CD4-positive, CD25-positive, alpha-beta regulatory T cell (primary cell): ENCODE measurements at regions not wholly inside any gene's neighbourhood (a gene's known extent, or its start where the extent isn't known, plus 50 kb on each side); places are given as distances from the start of the nearest gene placed in this dataset.

Experiments
- ATAC-seq, 2 donors: fragments of 150-1000 bp; cut with Tn5 transposase; one replicate each; pipeline ENCODE4 v1.10.0; 2021; ENCODE audit warnings: low read depth in 2 of 2, moderate number of reproducible peaks in 2 of 2, moderate library complexity in 1 of 2
- DNase-seq, 3 donors: peaks; one replicate each; pipeline versions ENCODE4 v3.0.0 to v3.0.0-alpha.2; 2012 to 2022; ENCODE audit warnings: mixed read lengths in 1 of 3
- H3K27ac ChIP-seq: one replicate; pipeline ENCODE4 v1.7.0; 2013; ENCODE audit warnings: mild to moderate bottlenecking, low read length; ENCODE audit not compliant: insufficient read depth, poor library complexity, severe bottlenecking
- H3K27me3 ChIP-seq: one replicate; pipeline ENCODE4 v1.7.0; 2013; ENCODE audit warnings: low read length; ENCODE audit not compliant: control insufficient read depth, insufficient read depth
- H3K36me3 ChIP-seq: one replicate; pipeline ENCODE4 v1.7.0; 2013; ENCODE audit warnings: mild to moderate bottlenecking, low read length, moderate library complexity; ENCODE audit not compliant: control insufficient read depth, insufficient read depth
- H3K4me1 ChIP-seq: 2 replicates; pipeline ENCODE4 v1.7.0; 2013; ENCODE audit warnings: mild to moderate bottlenecking, low read length; ENCODE audit not compliant: insufficient read depth, control insufficient read depth, poor library complexity, severe bottlenecking
- H3K4me3 ChIP-seq: one replicate; pipeline ENCODE4 v1.7.0; 2013; ENCODE audit warnings: low read depth, mild to moderate bottlenecking, low read length, moderate library complexity
- H3K9me3 ChIP-seq, 2 experiments: 1 replicate in 1 of 2; 2 replicates in 1 of 2; pipeline ENCODE4 v1.7.0; 2013; ENCODE audit warnings: low read length in 2 of 2, mild to moderate bottlenecking in 1 of 2, moderate library complexity in 1 of 2; ENCODE audit not compliant: control insufficient read depth in 2 of 2
- H3K27ac Mint-ChIP-seq, 3 donors: one replicate each; pipeline ENCODE4 v1.8.0; 2020 to 2022; ENCODE audit warnings: mild to moderate bottlenecking in 3 of 3, mixed read lengths in 3 of 3, moderate library complexity in 2 of 3
- H3K27me3 Mint-ChIP-seq: one replicate; pipeline ENCODE4 v1.8.0; 2022; ENCODE audit warnings: mild to moderate bottlenecking, mixed read lengths
- H3K36me3 Mint-ChIP-seq: one replicate; pipeline ENCODE4 v1.8.0; 2020; ENCODE audit warnings: mixed read lengths
- H3K4me1 Mint-ChIP-seq, 4 donors: one replicate each; pipeline ENCODE4 v1.8.0; 2020 to 2022; ENCODE audit warnings: mixed read lengths in 4 of 4, mild to moderate bottlenecking in 1 of 4
- H3K4me3 Mint-ChIP-seq, 4 donors: one replicate each; pipeline ENCODE4 v1.8.0; 2020 to 2022; ENCODE audit warnings: mild to moderate bottlenecking in 4 of 4, mixed read lengths in 4 of 4, moderate library complexity in 3 of 4
- H3K9me3 Mint-ChIP-seq, 7 donors: one replicate each; pipeline ENCODE4 v1.8.0; 2020 to 2022; ENCODE audit warnings: mixed read lengths in 7 of 7, mild to moderate bottlenecking in 3 of 7, moderate library complexity in 2 of 7

DNA sequence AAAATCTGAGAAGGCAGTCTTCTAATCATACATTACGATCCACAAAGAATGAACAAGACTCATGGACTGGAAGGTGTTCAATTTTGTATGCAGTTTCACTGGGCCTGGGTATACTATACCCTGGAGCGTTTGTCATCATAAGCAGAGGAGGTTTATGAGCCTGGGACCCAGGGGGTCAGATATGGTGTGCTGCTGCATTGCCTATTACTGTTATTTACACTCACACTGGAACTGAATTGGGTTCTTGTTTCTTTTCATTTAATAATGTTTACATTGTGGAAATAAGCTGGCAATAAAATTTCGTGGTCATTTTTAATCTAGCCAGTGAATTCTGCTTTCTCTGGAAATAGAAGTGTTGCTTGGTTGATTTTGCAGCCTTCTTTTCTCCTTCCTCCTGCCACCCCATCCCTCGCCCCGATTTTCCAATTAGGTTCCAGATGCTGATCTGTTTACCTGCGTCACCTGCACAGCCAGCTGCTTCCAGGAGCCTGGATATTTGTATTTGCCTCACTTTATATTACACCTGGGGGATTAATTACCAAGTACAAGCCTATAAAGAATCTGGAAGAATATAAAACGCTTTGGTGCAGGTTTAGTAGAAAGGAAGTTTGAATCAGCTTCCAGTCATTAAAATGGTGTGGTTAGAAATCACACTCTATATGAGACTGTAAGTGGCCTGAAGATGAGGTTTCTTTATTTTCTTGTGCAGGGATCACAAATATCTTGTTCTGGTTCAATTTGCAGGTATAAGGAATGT is 234.4 kb downstream of the SOCS6 start:
- Histone ChIP-seq H3K36me3 (no peaks in the 10 kb centered on the region), H3K9me3 (no peaks in the 10 kb centered on the region), H3K4me1 (no peaks in the 10 kb centered on the region), H3K27me3 (no peaks in the 10 kb centered on the region), H3K27ac (no peak overlapping the region), H3K4me3 (no peak overlapping the region)
- Mint-ChIP-seq H3K9me3 (peaks cover 0 to 11% (median 1%) of the 10 kb centered on the region in 7 donors), H3K4me1 (no peaks in the 10 kb centered on the region), H3K36me3 (peaks cover 3% of the 10 kb centered on the region), H3K27me3 (no peaks in the 10 kb centered on the region), H3K27ac (no peak overlapping the region), H3K4me3 (no peak overlapping the region)
- DNase-seq (no peak), ATAC-seq (no peak)

GRCh38 chr18:70522183-70522680 is 233.4 kb downstream of the SOCS6 start:
- Histone ChIP-seq H3K9me3 (no peaks in the 10 kb centered on the region), H3K36me3 (no peaks in the 10 kb centered on the region), H3K4me1 (no peaks in the 10 kb centered on the region), H3K27me3 (no peaks in the 10 kb centered on the region), H3K4me3 (no peak overlapping the region), H3K27ac (no peak overlapping the region)
- Mint-ChIP-seq H3K27ac (no peak overlapping the region), H3K27me3 (no peaks in the 10 kb centered on the region), H3K9me3 (peaks cover 0 to 7% (median 1%) of the 10 kb centered on the region in 7 donors), H3K4me1 (no peaks in the 10 kb centered on the region), H3K36me3 (peaks cover 3% of the 10 kb centered on the region), H3K4me3 (no peak overlapping the region)
- DNase-seq (no peak), ATAC-seq (no peak)

DNA sequence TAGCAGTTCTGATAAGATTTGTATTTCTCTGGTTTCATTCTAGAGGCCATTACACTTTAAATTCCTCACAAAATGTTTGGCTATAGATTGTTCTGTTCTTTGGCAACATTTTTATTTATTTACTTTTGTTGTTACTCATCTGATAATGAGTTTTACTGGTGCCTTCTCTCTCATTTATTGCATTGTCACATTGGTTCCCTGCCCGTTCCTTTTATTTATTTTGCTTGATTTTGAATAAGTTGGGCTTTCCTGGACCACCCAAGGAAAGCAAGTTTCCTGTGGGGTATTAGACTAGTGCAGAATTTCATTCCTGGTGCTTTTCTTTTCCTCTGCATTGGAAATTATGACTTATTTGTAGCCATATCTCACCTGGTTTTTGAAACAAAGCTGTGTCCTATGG is 232.0 kb downstream of the SOCS6 start:
- Mint-ChIP-seq H3K36me3 (peaks cover 3% of the 10 kb centered on the region), H3K4me3 (no peak overlapping the region), H3K27me3 (no peaks in the 10 kb centered on the region), H3K9me3 (peaks cover 0 to 1% (median 0%) of the 10 kb centered on the region in 7 donors), H3K4me1 (no peaks in the 10 kb centered on the region), H3K27ac (no peak overlapping the region)
- DNase-seq (no peak), ATAC-seq (no peak)
- Histone ChIP-seq H3K9me3 (no peaks in the 10 kb centered on the region), H3K4me1 (no peaks in the 10 kb centered on the region), H3K4me3 (no peak overlapping the region), H3K36me3 (no peaks in the 10 kb centered on the region), H3K27ac (no peak overlapping the region), H3K27me3 (no peaks in the 10 kb centered on the region)

DNA sequence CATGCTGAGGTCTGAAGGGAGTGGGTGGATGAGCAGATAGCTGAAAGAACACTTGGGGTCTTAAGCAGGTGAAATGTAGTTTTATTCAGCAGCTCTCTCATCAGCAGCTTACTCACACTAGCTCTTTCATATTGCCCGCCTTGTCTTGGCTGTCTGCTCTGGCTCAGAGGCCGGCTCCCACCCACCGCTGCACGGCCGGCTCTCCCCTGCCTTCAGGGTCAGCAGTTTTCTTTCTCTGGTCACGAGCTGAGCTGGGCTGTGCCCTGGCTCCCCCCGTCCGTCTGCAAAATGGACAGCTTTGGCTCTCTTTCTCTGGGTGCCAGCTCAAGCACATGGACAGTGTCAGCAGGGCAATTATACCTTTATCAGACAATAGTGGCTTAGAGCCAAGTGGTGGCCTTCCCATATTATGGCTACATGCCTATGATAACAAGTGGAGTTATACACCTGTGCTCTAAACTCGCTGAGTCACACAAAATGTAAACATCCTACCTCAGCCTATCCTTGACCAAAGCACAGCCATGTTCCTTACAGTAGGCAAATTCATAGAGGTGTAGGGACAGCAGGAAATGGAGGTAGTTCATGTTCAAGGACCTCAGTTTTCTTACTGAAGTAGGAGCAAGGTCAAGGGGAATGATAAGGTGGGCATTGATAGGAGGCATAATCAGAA is 224.8 kb downstream of the SOCS6 start:
- Histone ChIP-seq H3K27me3 (peaks cover 3% of the 10 kb centered on the region), H3K36me3 (no peaks in the 10 kb centered on the region), H3K4me3 (no peak overlapping the region), H3K9me3 (no peaks in the 10 kb centered on the region), H3K4me1 (no peaks in the 10 kb centered on the region), H3K27ac (no peak overlapping the region)
- DNase-seq (no peak), ATAC-seq (no peak)
- H3K27ac Mint-ChIP-seq, result no peak overlapping the region
- H3K27me3 Mint-ChIP-seq, result no peaks in the 10 kb centered on the region
- no peak overlapping the region for H3K4me3 Mint-ChIP-seq
- H3K36me3 Mint-ChIP-seq, result no peaks in the 10 kb centered on the region
- H3K9me3 Mint-ChIP-seq, result peaks cover 0 to 6% (median 0%) of the 10 kb centered on the region in 7 donors
- no peaks in the 10 kb centered on the region for H3K4me1 Mint-ChIP-seq

GRCh38 chr18:70507970-70508369 is 219.1 kb downstream of the SOCS6 start:
- Histone ChIP-seq H3K27me3 (peaks cover 3% of the 10 kb centered on the region), H3K27ac (no peak overlapping the region), H3K4me3 (no peak overlapping the region), H3K36me3 (no peaks in the 10 kb centered on the region), H3K4me1 (no peaks in the 10 kb centered on the region), H3K9me3 (no peaks in the 10 kb centered on the region)
- ATAC-seq (no peak), DNase-seq (no peak)
- Mint-ChIP-seq H3K27ac (no peak overlapping the region), H3K4me1 (no peaks in the 10 kb centered on the region), H3K4me3 (no peak overlapping the region), H3K27me3 (no peaks in the 10 kb centered on the region), H3K36me3 (no peaks in the 10 kb centered on the region), H3K9me3 (peaks cover 0 to 6% (median 0%) of the 10 kb centered on the region in 7 donors)

DNA sequence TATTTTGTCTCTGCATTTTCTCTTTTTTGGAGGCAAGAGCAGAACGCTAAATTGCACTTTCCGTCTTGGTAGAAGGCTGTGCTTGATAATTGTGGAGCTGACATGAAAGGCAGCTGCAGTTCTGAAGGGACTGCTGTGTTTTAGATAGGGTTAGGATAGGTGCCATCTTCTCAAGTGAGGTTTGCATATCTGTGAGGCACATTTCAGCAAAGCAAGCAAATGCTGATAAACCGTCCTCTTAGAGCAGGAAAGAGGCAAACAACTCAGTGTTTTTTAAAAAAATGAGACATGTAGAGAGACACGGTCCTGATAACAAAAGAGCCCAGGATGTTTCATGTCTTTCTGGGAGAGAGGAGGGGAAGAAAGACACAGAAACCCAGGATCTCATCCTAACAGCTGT is 217.7 kb downstream of the SOCS6 start:
- no peaks in the 10 kb centered on the region for H3K9me3 ChIP-seq
- no peak for ATAC-seq
- H3K27me3 ChIP-seq, result peaks cover 3% of the 10 kb centered on the region
- H3K27me3 Mint-ChIP-seq, result no peaks in the 10 kb centered on the region
- H3K9me3 Mint-ChIP-seq, result peaks cover 0 to 1% (median 0%) of the 10 kb centered on the region in 7 donors
- H3K4me1 Mint-ChIP-seq, result no peaks in the 10 kb centered on the region
- DNase-seq, result no peak
- H3K27ac ChIP-seq, result no peak overlapping the region
- no peaks in the 10 kb centered on the region for H3K36me3 Mint-ChIP-seq
- H3K36me3 ChIP-seq, result no peaks in the 10 kb centered on the region
- no peak overlapping the region for H3K27ac Mint-ChIP-seq
- H3K4me3 ChIP-seq, result no peak overlapping the region
- H3K4me1 ChIP-seq, result no peaks in the 10 kb centered on the region
- no peak overlapping the region for H3K4me3 Mint-ChIP-seq

DNA sequence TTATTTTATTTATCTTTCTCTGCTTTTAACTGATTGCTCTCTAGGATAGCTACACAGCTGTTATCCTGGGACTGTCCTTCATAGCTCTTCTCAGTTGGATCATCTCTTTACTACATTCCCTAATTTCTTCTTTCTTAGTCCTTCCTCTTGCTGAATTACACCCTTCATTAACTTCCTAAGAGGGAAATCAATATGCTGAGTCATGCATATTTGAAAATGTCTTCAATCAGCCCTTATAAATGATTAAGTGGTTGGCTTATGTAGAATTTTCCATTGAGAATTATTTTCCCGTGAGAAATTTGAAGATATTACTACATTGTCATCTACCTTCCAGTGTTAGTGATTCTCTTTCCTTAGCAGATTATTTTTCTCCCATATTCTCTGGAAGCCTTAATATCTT is 214.2 kb downstream of the SOCS6 start:
- no peak for DNase-seq
- ATAC-seq, result no peak
- H3K9me3 ChIP-seq, result no peaks in the 10 kb centered on the region
- Mint-ChIP-seq H3K27ac (no peak overlapping the region), H3K4me3 (no peak overlapping the region), H3K36me3 (no peaks in the 10 kb centered on the region), H3K27me3 (no peaks in the 10 kb centered on the region), H3K9me3 (peaks cover 0 to 1% (median 0%) of the 10 kb centered on the region in 7 donors), H3K4me1 (no peaks in the 10 kb centered on the region)
- H3K27ac ChIP-seq, result no peak overlapping the region
- no peak overlapping the region for H3K4me3 ChIP-seq
- H3K4me1 ChIP-seq, result no peaks in the 10 kb centered on the region
- H3K36me3 ChIP-seq, result no peaks in the 10 kb centered on the region
- H3K27me3 ChIP-seq, result no peaks in the 10 kb centered on the region

DNA sequence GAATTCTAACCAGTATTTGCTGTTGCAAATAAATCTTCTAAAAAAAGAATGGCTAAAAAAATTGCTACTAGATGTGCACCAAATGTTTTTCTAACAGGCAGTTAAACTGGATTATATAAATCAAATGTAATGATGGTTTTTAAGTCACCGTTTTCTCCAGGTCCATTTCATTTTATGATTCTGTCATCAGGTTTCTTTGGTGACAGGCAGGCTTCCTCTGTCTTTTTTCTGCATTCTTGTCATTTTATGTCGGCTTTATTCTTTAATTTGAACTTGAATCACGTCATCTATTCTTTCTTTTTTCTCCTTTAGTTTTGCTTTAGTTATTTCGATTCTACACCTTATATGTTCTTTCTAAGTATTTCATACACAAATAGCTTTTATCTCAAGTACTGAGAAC is 212.5 kb downstream of the SOCS6 start:
- H3K4me1 ChIP-seq, result no peaks in the 10 kb centered on the region
- ATAC-seq (no peak), DNase-seq (no peak)
- no peaks in the 10 kb centered on the region for H3K27me3 Mint-ChIP-seq
- no peaks in the 10 kb centered on the region for H3K4me1 Mint-ChIP-seq
- H3K9me3 ChIP-seq, result no peaks in the 10 kb centered on the region
- no peak overlapping the region for H3K4me3 Mint-ChIP-seq
- no peak overlapping the region for H3K27ac ChIP-seq
- no peaks in the 10 kb centered on the region for H3K36me3 ChIP-seq
- peaks cover 0 to 1% (median 0%) of the 10 kb centered on the region in 7 donors for H3K9me3 Mint-ChIP-seq
- no peak overlapping the region for H3K27ac Mint-ChIP-seq
- no peak overlapping the region for H3K4me3 ChIP-seq
- H3K27me3 ChIP-seq, result no peaks in the 10 kb centered on the region
- H3K36me3 Mint-ChIP-seq, result no peaks in the 10 kb centered on the region
